ENCODE measurements at regions not wholly inside any gene's neighbourhood (a gene's known extent, or its start where the extent isn't known, plus 50 kb on each side); places are given as distances from the start of the nearest gene placed in this dataset.

DNA sequence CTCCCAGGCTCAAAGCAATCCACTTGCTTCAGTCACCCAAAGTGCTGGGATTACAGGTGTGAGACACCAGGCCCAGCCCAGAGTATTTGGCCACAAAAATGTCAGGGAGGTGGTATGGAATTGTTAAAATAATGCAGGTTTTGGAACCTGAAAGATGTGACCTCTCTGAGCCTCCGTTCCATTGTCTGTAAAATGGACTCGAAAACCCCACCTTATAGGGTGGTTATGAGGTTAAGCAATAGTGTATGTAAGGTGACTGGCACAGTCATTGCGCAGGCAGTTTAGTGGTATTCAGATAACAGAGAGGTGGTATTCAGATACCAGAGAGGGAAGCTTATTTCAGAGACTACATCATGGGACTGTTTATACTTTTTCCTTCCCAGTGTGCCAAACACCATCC is 52.5 kb upstream of the PRSS23 start:
- TF ChIP-seq, protein P1, sequence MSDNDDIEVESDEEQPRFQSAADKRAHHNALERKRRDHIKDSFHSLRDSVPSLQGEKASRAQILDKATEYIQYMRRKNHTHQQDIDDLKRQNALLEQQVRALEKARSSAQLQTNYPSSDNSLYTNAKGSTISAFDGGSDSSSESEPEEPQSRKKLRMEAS (CRISPR knock-in tag; IDR thresholded peaks at IDR 0.05) = no peak
- TF ChIP-seq SMC3 (conservative IDR thresholded peaks at IDR 0.05; ENCODE audit: insufficient read depth, low read depth, low read length) = no peak
- TF ChIP-seq TAF7 (tag; IDR thresholded peaks at IDR 0.05) = no peak
- no peak for TF ChIP-seq CXXC5 (CRISPR knock-in tag; IDR thresholded peaks at IDR 0.05)
- TF ChIP-seq CHD2 (IDR thresholded peaks at IDR 0.05; ENCODE audit: low read depth, low read length) = no peak
- no peak for TF ChIP-seq EZH2 (IDR thresholded peaks at IDR 0.05; ENCODE audit: borderline replicate concordance, low read depth, low read length)

All from K562 (cell line).